ENCODE measurements at regions not wholly inside any gene's neighbourhood (a gene's known extent, or its start where the extent isn't known, plus 50 kb on each side); places are given as distances from the start of the nearest gene placed in this dataset.

DNA sequence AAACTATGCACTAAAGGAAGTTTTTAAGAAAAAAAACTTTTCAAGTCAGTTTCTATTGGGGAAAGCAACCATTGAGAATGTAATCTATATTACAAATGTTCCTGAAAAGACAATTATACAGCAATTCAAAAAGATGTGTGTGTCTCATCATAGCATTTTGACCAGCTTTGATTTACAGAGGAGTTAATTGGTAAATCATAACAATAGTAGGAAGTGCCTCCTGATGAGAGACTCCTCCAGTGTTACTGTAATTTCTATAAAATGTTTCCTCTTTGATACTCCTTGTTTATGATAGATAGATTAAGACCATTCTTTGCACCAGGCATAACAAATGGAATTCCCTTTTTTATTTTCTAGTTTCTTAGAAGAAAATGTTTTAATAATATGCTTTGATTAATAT lies 249.9 kb downstream of the CALCRL start:
- no peaks in the 10 kb centered on the region for H3K36me3 ChIP-seq (ENCODE audit: control insufficient read depth in 2 of 2, insufficient read depth in 1 of 2, low read length in 2 of 2)
- H3K4me1 ChIP-seq (ENCODE audit: control insufficient read depth, insufficient read depth, low read length), result no peaks in the 10 kb centered on the region
- H3K9me3 ChIP-seq (ENCODE audit: control insufficient read depth, insufficient read depth, low read depth, low read length), result no peaks in the 10 kb centered on the region
- TF ChIP-seq BCL6B (tag by site-specific recombination; IDR thresholded peaks at IDR 0.05), result no peak
- no peak for TF ChIP-seq ZNF548 (tag by site-specific recombination; IDR thresholded peaks at IDR 0.05)
- TF ChIP-seq ZNF704 (tag by site-specific recombination; IDR thresholded peaks at IDR 0.05), result no peak
- TF ChIP-seq ZNF266 (tag by site-specific recombination; IDR thresholded peaks at IDR 0.05; ENCODE audit: low read depth), result no peak
- no peak for TF ChIP-seq ZBTB8A (tag by site-specific recombination; IDR thresholded peaks at IDR 0.05)
- no peak for TF ChIP-seq ZNF426 (tag by site-specific recombination; IDR thresholded peaks at IDR 0.05)
- no peak for TF ChIP-seq HOXD13 (CRISPR knock-in tag; IDR thresholded peaks at IDR 0.05; ENCODE audit: borderline replicate concordance)
- no peak for TF ChIP-seq ZFP69B (tag by site-specific recombination; IDR thresholded peaks at IDR 0.05)
- TF ChIP-seq ZBTB7A (tag by site-specific recombination; IDR thresholded peaks at IDR 0.05; ENCODE audit: low read depth), result no peak
- TF ChIP-seq GLIS1 (tag by site-specific recombination; IDR thresholded peaks at IDR 0.05), result no peak
- TF ChIP-seq ZNF350 (tag by site-specific recombination; IDR thresholded peaks at IDR 0.05), result no peak
- no peak for TF ChIP-seq PBX3 (CRISPR knock-in tag; IDR thresholded peaks at IDR 0.05)
- no peak for TF ChIP-seq GLI2 (tag by site-specific recombination; IDR thresholded peaks at IDR 0.05; ENCODE audit: borderline replicate concordance, low read depth)
- no peak for TF ChIP-seq GFI1B (tag by site-specific recombination; IDR thresholded peaks at IDR 0.05)
- TF ChIP-seq RBAK (tag by site-specific recombination; IDR thresholded peaks at IDR 0.05), result no peak
- TF ChIP-seq ZNF211 (tag by site-specific recombination; IDR thresholded peaks at IDR 0.05; ENCODE audit: low read depth), result no peak
- no peak overlapping the region for H3K27ac ChIP-seq (ENCODE audit: extremely low read depth, low read depth, low read length)
- POLR2A ChIA-PET, result no interaction called here
- CTCF ChIA-PET, result no interaction called here
- no peak overlapping the region for H3K4me3 ChIP-seq (ENCODE audit: low read depth, low read length)

- no peak for TF ChIP-seq ZNF10 (tag by site-specific recombination; IDR thresholded peaks at IDR 0.05)
- no peak for TF ChIP-seq ZNF223 (tag by site-specific recombination; IDR thresholded peaks at IDR 0.05)
- TF ChIP-seq ZNF311 (tag by site-specific recombination; IDR thresholded peaks at IDR 0.05; ENCODE audit: borderline replicate concordance), result no peak
- TF ChIP-seq ZNF423 (tag by site-specific recombination; IDR thresholded peaks at IDR 0.05), result no peak
- no peak for TF ChIP-seq ZSCAN30 (tag by site-specific recombination; IDR thresholded peaks at IDR 0.05)
- H3K27ac ChIP-seq (ENCODE audit: extremely low read depth, low read depth, low read length), result no peak overlapping the region
- H3K4me3 ChIP-seq (ENCODE audit: low read depth, low read length), result no peak overlapping the region
- no peaks in the 10 kb centered on the region for H3K4me1 ChIP-seq (ENCODE audit: control insufficient read depth, insufficient read depth, low read length)
- ChIA-PET POLR2A (no interaction called here), CTCF (no interaction called here)
- no peaks in the 10 kb centered on the region for H3K9me3 ChIP-seq (ENCODE audit: control insufficient read depth, insufficient read depth, low read depth, low read length)
- no peaks in the 10 kb centered on the region for H3K36me3 ChIP-seq (ENCODE audit: control insufficient read depth in 2 of 2, insufficient read depth in 1 of 2, low read length in 2 of 2)
Measured at GRCh38 chr2:187194049-187194448, 254.0 kb downstream of the CALCRL start.

Data from HEK293 (cell line).